Motor neuron (in vitro differentiated cells): ENCODE measurements at regions not wholly inside any gene's neighbourhood (a gene's known extent, or its start where the extent isn't known, plus 50 kb on each side); places are given as distances from the start of the nearest gene placed in this dataset.

Source experiments
- ATAC-seq, 8 experiments: fragments of 200-7000 bp; cut with Tn5 transposase; replicated peaks in 6 of 8; 2 replicates each; pipeline ENCODE4 v1.8.0; 2021; ENCODE audit warnings: mild to moderate bottlenecking in 8 of 8, moderate library complexity in 8 of 8
- H3K27ac ChIP-seq, 2 donors: fragments of 250-450 bp; sonication (Bioruptor Pico); 2 replicates each; pipeline ENCODE4 v1.9.0; 2021; ENCODE audit warnings: antibody characterized with exemption in 2 of 2, mild to moderate bottlenecking in 2 of 2, moderate library complexity in 1 of 2
- H3K4me1 ChIP-seq, 2 donors: fragments of 250-450 bp; sonication (Bioruptor Pico); replicated peaks in 1 of 2; 2 replicates each; pipeline ENCODE4 v1.6.1; 2021; ENCODE audit warnings: antibody characterized with exemption in 2 of 2, mild to moderate bottlenecking in 2 of 2, moderate library complexity in 1 of 2
- H3K4me3 ChIP-seq, 5 donors: fragments of 250-450 bp; sonication (Bioruptor Pico); 2 replicates each; pipeline ENCODE4 v1.9.0; 2021; ENCODE audit warnings: antibody characterized with exemption in 5 of 5, mild to moderate bottlenecking in 5 of 5, moderate library complexity in 4 of 5
- WGBS, 10 experiments: fragments of 450-650 bp; shearing (Covaris generic); methylation state at CpG; one replicate each; pipeline ENCODE4 v1.0.0; 2022; 5-methylcytosine and 5-hydroxymethylcytosine counted together
- in situ Hi-C, 9 experiments: fragments of 400-800 bp; cut with MboI; loops; one replicate each; pipeline ENCODE4 v1.15.0; 2021; ENCODE audit warnings: low sequenced_read_pairs in 9 of 9, low pct_unique_long_range_greater_than_20kb in 2 of 9; ENCODE audit not compliant: unreplicated experiment in 9 of 9

DNA sequence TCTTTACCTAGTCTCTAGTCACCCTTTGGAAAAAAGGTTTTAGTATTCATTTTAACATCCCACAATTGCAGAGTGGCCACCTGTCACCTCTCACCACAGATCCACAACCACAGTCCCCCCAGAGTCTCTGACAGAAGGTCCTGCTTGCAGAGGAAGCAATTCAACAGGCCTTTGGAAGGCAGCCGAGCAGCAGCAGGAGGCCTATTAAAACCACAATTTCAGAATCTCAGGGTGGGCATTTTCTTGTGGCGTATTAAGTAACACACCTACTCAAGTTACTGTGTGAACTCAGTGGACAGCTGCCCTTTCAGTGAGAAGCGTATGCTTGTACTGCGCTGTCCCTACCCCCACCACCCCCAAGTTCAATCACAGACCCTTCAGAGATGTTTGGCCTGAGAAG, 234.0 kb upstream of the HMGA2 start:
- Histone ChIP-seq H3K4me1 (no peaks in the 10 kb centered on the region), H3K4me3 (no peak overlapping the region), H3K27ac (no peak overlapping the region)
- 95 to 100% (median 100%) methylated on average over 1 to 4 of the region's 4 CpGs; no CpG with 5 or more reads in 5 of the 10 experiments for WGBS, 10 experiments
- in situ Hi-C loops: no loop called here
- ATAC-seq: no peak

DNA sequence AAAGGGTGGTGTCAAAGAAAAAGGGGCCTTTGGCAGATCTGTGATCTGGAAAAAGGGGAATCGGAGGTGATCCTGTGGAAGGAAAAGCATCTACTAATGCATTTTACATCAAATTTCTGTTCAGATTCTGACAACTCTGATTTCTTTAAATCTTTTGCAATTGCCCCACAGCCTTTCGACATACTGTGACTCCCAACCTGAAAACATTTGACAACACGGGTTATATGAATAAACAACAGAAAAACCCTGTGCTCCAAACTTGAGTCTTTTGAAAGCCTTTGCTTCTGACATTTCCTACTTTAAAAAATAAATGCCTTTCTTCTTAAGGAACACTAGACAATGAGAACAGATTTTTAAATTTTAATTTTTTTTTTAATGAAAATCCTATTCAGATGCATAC, 231.9 kb upstream of the HMGA2 start:
- WGBS, 10 experiments: 80 to 100% (median 96%) methylated on average over 1 to 3 of the region's 3 CpGs; no CpG with 5 or more reads in 1 of the 10 experiments
- no peak for ATAC-seq
- in situ Hi-C loops: no loop called here

GRCh38 chr12:65593239-65593701, 231.0 kb upstream of the HMGA2 start:
- 48 to 100% (median 88%) methylated on average over 2 of the region's 2 CpGs for WGBS, 10 experiments
- in situ Hi-C loops: no loop called here
- no peaks in the 10 kb centered on the region for H3K4me1 ChIP-seq
- no peak overlapping the region for H3K27ac ChIP-seq
- no peak overlapping the region for H3K4me3 ChIP-seq
- ATAC-seq: peak in 3 of 8 experiments; percentile 23 to 78 (median 50)

More for the DNA sequence above, 231.9 kb upstream of the HMGA2 start:
- H3K4me1 ChIP-seq: no peaks in the 10 kb centered on the region
- H3K27ac ChIP-seq: no peak overlapping the region
- no peak overlapping the region for H3K4me3 ChIP-seq

- Histone ChIP-seq H3K4me3 (no peak overlapping the region), H3K4me1 (no peaks in the 10 kb centered on the region), H3K27ac (no peak overlapping the region)
- in situ Hi-C loops: no loop called here
- 20 to 100% (median 56%) methylated on average over 1 to 5 of the region's 5 CpGs; no CpG with 5 or more reads in 2 of the 10 experiments for WGBS, 10 experiments
- no peak for ATAC-seq
Measured at GRCh38 chr12:65594409-65594808, 229.9 kb upstream of the HMGA2 start.

- in situ Hi-C loops: no loop called here
- Histone ChIP-seq H3K4me3 (no peak overlapping the region), H3K27ac (no peak overlapping the region), H3K4me1 (no peaks in the 10 kb centered on the region)
- 80 to 100% (median 100%) methylated on average over 1 to 4 of the region's 8 CpGs; no CpG with 5 or more reads in 6 of the 10 experiments for WGBS, 10 experiments
- no peak for ATAC-seq
Measured at GRCh38 chr12:65595016-65595560, 229.2 kb upstream of the HMGA2 start.

DNA sequence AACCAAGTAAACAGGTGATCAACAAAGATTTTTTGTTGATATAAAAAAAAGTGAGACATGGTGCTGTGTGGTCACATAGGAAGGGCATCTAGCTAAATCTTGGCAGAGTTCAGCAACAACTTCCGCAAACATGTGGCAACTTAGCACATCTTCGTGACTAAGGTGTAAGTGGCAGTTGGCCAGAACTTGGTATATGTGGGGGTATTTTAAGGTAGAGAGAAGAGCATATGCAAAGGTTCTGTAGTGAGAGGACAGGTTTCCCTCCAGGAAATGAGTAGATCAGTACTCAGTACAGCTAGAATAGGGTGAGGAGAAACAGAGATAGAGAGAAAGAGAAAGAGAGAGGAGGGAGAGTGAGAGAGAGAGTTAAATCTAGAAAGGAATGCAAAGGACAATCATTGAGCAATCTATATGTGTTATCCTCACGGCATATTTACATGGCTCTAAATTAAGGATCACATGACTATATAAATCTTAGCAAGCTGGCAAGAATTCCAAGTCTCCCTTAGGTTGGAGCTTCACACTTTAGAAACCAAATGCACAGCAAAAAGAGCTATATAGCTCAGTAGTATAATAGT, 227.7 kb upstream of the HMGA2 start:
- H3K4me1 ChIP-seq: no peaks in the 10 kb centered on the region
- no peak overlapping the region for H3K27ac ChIP-seq
- 55 to 96% (median 80%) methylated on average over 2 to 3 of the region's 3 CpGs; no CpG with 5 or more reads in 2 of the 10 experiments for WGBS, 10 experiments
- no peak overlapping the region for H3K4me3 ChIP-seq
- ATAC-seq: no peak
- in situ Hi-C loops: no loop called here

DNA sequence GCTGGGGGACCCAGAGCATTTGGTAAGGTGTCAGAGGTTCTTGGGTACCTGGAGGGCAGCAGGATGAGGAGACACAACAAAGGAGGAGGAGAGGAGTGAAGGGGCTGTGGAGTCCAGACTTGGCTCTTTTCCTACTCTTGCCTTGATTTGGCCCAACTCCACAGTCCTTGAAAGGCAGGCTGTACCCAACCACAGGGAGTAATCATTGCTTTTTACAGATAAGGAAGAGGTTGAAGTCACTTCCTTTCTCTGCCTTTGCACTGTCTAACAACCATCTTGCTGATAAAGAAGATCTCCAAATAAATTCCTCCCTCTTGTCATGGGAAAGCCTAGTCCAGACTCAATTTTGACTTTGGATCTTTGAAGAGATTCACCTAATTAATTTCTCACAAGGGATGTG, 226.8 kb upstream of the HMGA2 start:
- in situ Hi-C loops: no loop called here
- ATAC-seq: no peak
- Histone ChIP-seq H3K4me3 (no peak overlapping the region), H3K27ac (no peak overlapping the region), H3K4me1 (no peaks in the 10 kb centered on the region)

GRCh38 chr12:65598688-65599087, 225.6 kb upstream of the HMGA2 start:
- ATAC-seq: no peak
- H3K4me3 ChIP-seq: no peak overlapping the region
- in situ Hi-C loops: no loop called here
- 63 to 100% (median 88%) methylated on average over 1 of the region's 1 CpG; no CpG with 5 or more reads in 2 of the 10 experiments for WGBS, 10 experiments
- no peak overlapping the region for H3K27ac ChIP-seq
- H3K4me1 ChIP-seq: no peaks in the 10 kb centered on the region

GRCh38 chr12:65602253-65602609, 222.1 kb upstream of the HMGA2 start:
- Histone ChIP-seq H3K4me1 (no peaks in the 10 kb centered on the region), H3K4me3 (no peak overlapping the region), H3K27ac (no peak overlapping the region)
- peak in 2 of 8 experiments; percentile 2 to 32 for ATAC-seq
- WGBS, 10 experiments: 0 to 53% (median 25%) methylated on average over 2 to 5 of the region's 5 CpGs
- in situ Hi-C loops: no loop called here

- in situ Hi-C loops: no loop called here
- WGBS, 10 experiments: 0 to 100% (median 43%) methylated on average over 1 to 8 of the region's 11 CpGs; no CpG with 5 or more reads in 1 of the 10 experiments
- Histone ChIP-seq H3K4me1 (no peaks in the 10 kb centered on the region), H3K27ac (no peak overlapping the region), H3K4me3 (no peak overlapping the region)
- peak; percentile 71 to 100 (median 92) for ATAC-seq
Measured at GRCh38 chr12:65602610-65603295, 221.5 kb upstream of the HMGA2 start.

- Histone ChIP-seq H3K4me3 (no peak overlapping the region), H3K27ac (no peak overlapping the region), H3K4me1 (no peaks in the 10 kb centered on the region)
- in situ Hi-C loops: no loop called here
- WGBS, 10 experiments: 3 to 100% (median 50%) methylated on average over 1 to 7 of the region's 8 CpGs; no CpG with 5 or more reads in 2 of the 10 experiments
- ATAC-seq: peak in 3 of 8 experiments; percentile 8 to 27 (median 23)
Measured at GRCh38 chr12:65603438-65604351, 220.6 kb upstream of the HMGA2 start.

GRCh38 chr12:65605019-65605418, 219.3 kb upstream of the HMGA2 start:
- WGBS, 10 experiments: 55 to 100% (median 91%) methylated on average over 1 to 2 of the region's 2 CpGs
- Histone ChIP-seq H3K4me3 (no peak overlapping the region), H3K27ac (no peak overlapping the region), H3K4me1 (no peaks in the 10 kb centered on the region)
- ATAC-seq: no peak
- in situ Hi-C loops: no loop called here
